Stimulated activated naive B cell treated with anti-CD40 and anti-IgM and Interleukin-4, amounts not matched to agents 10 μg/mL and 1 μg/mL and 100 μg/mL, for 72 hours (primary cell): ENCODE measurements at regions not wholly inside any gene's neighbourhood (a gene's known extent, or its start where the extent isn't known, plus 50 kb on each side); places are given as distances from the start of the nearest gene placed in this dataset.
"Not testable (repeated sequence)": the region's sequence is repeated elsewhere in the genome, so short reads cannot be mapped to it uniquely, and the experiment has no call there.

ENCODE experiments used
- ATAC-seq, 2 donors: fragments of 150-1000 bp; cut with Tn5 transposase; replicated peaks; 2 replicates each; pipeline ENCODE4 v1.10.0; 2021; ENCODE audit warnings: moderate library complexity in 1 of 2
- DNase-seq: peaks from one replicate; pipeline ENCODE4 v3.0.0; 2021
- H3K27ac Mint-ChIP-seq: one replicate; pipeline ENCODE4 v1.8.0; 2022; ENCODE audit warnings: mild to moderate bottlenecking, mixed read lengths
- H3K27me3 Mint-ChIP-seq, 2 donors: one replicate each; pipeline ENCODE4 v1.8.0; 2022; ENCODE audit warnings: mixed read lengths in 2 of 2
- H3K36me3 Mint-ChIP-seq, 2 donors: one replicate each; pipeline ENCODE4 v1.8.0; 2022; ENCODE audit warnings: mixed read lengths in 2 of 2, mild to moderate bottlenecking in 1 of 2
- H3K4me1 Mint-ChIP-seq, 2 donors: one replicate each; pipeline ENCODE4 v1.8.0; 2022; ENCODE audit warnings: mixed read lengths in 2 of 2, mild to moderate bottlenecking in 1 of 2
- H3K4me3 Mint-ChIP-seq, 2 donors: one replicate each; pipeline ENCODE4 v1.8.0; 2022; ENCODE audit warnings: mild to moderate bottlenecking in 2 of 2, mixed read lengths in 2 of 2, moderate library complexity in 1 of 2
- H3K9me3 Mint-ChIP-seq, 2 donors: one replicate each; pipeline ENCODE4 v1.8.0; 2022; ENCODE audit warnings: mixed read lengths in 2 of 2, mild to moderate bottlenecking in 1 of 2

GRCh38 chr6:74063391-74063790 is 367.4 kb downstream of the CD109 start:
- H3K27me3 Mint-ChIP-seq: peaks cover 0 to 10% of the 10 kb centered on the region in 2 donors
- H3K27ac Mint-ChIP-seq: no peak overlapping the region
- DNase-seq (no peak), ATAC-seq (no peak)
- no peak overlapping the region for H3K4me3 Mint-ChIP-seq
- H3K4me1 Mint-ChIP-seq: no peaks in the 10 kb centered on the region
- H3K9me3 Mint-ChIP-seq: peaks cover 4 to 5% of the 10 kb centered on the region in 2 donors
- H3K36me3 Mint-ChIP-seq: no peaks in the 10 kb centered on the region

GRCh38 chr6:74061201-74061600 is 365.2 kb downstream of the CD109 start:
- H3K4me1 Mint-ChIP-seq: no peaks in the 10 kb centered on the region
- DNase-seq (no peak), ATAC-seq (no peak)
- H3K27me3 Mint-ChIP-seq: no peaks in the 10 kb centered on the region
- H3K27ac Mint-ChIP-seq: no peak overlapping the region
- H3K4me3 Mint-ChIP-seq: no peak overlapping the region
- H3K9me3 Mint-ChIP-seq: peaks cover 0 to 2% of the 10 kb centered on the region in 2 donors
- no peaks in the 10 kb centered on the region for H3K36me3 Mint-ChIP-seq

DNA sequence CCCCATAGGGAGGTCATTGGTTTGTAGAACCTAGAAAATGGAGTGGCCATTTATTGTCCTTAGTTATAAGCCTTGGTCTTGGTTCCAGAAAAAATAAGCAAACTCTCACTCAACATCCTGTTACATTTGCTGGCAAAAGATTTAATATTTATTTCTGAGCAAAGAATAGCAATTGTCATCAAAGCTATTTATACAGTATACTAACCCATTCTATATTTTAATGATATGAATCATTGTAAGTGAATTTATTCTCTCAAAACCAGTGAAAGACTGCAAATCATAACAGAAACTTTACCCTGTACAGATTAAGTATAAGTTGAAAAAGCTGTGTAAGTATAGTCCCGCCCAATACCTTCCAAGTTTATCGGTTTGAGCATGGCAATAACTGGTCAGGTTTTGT is 364.4 kb downstream of the CD109 start:
- Mint-ChIP-seq H3K27ac (no peak overlapping the region), H3K36me3 (no peaks in the 10 kb centered on the region), H3K4me3 (no peak overlapping the region), H3K27me3 (no peaks in the 10 kb centered on the region), H3K4me1 (no peaks in the 10 kb centered on the region), H3K9me3 (peaks cover 0 to 2% of the 10 kb centered on the region in 2 donors)
- DNase-seq (no peak), ATAC-seq (no peak)

DNA sequence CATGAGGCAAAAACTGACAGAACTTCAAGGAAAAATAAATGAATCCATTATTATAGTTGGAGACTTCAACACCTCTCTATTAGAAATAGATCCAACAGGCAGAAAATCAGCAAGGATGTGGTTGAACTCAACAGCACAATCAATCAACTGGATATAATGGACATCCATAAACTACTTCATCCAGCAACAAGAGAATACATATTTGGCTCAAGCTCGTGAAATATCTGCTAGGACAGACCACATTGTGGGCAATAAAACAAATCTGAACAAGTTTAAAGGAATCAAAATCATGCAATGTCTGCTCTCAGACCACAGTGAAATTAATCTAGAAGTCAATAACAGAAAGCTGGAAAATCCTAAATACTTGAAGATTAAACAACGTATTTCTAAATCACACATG is 362.6 kb downstream of the CD109 start:
- Mint-ChIP-seq H3K9me3 (peaks cover 0 to 4% of the 10 kb centered on the region in 2 donors), H3K36me3 (no peaks in the 10 kb centered on the region), H3K27ac (no peak overlapping the region), H3K27me3 (no peaks in the 10 kb centered on the region), H3K4me3 (no peak overlapping the region), H3K4me1 (no peaks in the 10 kb centered on the region)
- ATAC-seq: no peak
- DNase-seq: no peak

DNA sequence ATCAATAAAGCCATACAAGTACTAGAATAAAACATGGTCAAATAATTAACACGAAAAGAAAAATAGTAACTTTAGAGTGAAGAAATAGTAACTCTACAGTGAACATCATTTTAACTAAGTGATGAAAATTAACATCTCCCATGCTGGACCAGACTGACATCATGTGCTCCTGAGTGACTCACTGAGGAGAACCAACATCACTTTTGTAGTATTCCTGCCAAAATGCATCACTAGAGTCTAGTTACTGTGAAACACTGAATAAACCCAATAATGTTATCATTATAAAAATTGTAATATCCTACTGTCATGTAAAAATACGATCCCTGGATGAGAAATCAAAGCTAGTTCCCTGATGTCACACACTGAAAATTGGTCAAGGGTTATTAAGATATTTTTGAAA is 361.3 kb downstream of the CD109 start:
- H3K9me3 Mint-ChIP-seq: peaks cover 0 to 4% of the 10 kb centered on the region in 2 donors
- H3K27me3 Mint-ChIP-seq: peaks cover 0 to 5% of the 10 kb centered on the region in 2 donors
- ATAC-seq (no peak), DNase-seq (no peak)
- H3K27ac Mint-ChIP-seq: no peak overlapping the region
- no peaks in the 10 kb centered on the region for H3K4me1 Mint-ChIP-seq
- H3K4me3 Mint-ChIP-seq: no peak overlapping the region
- no peaks in the 10 kb centered on the region for H3K36me3 Mint-ChIP-seq

DNA sequence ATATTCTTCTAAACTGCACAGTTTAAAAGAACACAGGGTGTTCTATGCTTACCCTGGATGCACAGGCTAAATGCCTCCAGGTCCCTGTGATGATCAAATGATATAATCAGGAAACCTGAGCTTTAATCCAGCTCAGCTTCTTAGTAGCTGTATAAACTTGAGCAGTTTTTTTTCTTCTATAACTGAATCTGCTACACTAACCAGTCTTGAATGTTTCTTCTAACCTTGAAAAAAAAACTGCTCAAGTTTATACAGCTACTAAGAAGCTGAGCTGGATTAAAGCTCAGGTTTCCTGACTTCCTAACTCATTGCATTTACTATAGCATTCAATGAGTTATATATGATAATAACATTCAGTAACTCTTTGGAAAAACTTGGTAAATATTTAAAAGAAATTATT is 358.2 kb downstream of the CD109 start:
- Mint-ChIP-seq H3K27ac (no peak overlapping the region), H3K4me3 (no peak overlapping the region), H3K36me3 (no peaks in the 10 kb centered on the region), H3K27me3 (peaks cover 0 to 5% of the 10 kb centered on the region in 2 donors), H3K9me3 (peaks cover 4% of the 10 kb centered on the region in 2 donors), H3K4me1 (no peaks in the 10 kb centered on the region)
- ATAC-seq (no peak), DNase-seq (no peak)

DNA sequence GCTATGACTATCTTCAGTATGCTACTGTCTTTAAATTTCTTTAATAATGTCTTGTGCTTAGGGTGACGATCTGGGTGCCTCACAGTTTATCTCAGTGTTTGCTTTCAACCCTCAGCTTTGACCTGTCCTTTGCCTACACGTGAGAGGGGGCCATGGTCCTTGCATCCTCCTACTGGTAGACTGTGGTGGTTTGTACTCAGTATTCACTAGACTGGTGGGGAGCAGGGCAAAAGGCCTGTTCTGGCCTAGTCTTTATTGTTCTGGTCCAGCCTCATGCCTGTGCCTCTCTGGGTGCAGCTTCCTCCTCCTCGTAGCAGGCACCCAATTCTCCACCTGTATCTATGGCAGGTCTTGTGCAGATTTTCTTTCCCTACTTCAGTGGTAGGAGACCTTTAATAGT is 354.9 kb downstream of the CD109 start:
- H3K9me3 Mint-ChIP-seq: peaks cover 2 to 4% of the 10 kb centered on the region in 2 donors
- DNase-seq (no peak), ATAC-seq (no peak)
- H3K4me1 Mint-ChIP-seq: no peaks in the 10 kb centered on the region
- H3K36me3 Mint-ChIP-seq: no peaks in the 10 kb centered on the region
- H3K27ac Mint-ChIP-seq: no peak overlapping the region
- no peak overlapping the region for H3K4me3 Mint-ChIP-seq
- H3K27me3 Mint-ChIP-seq: peaks cover 0 to 5% of the 10 kb centered on the region in 2 donors

GRCh38 chr6:74048387-74048786 is 352.4 kb downstream of the CD109 start:
- Mint-ChIP-seq H3K36me3 (no peaks in the 10 kb centered on the region), H3K27ac (no peak overlapping the region), H3K4me1 (no peaks in the 10 kb centered on the region), H3K9me3 (peaks cover 0 to 4% of the 10 kb centered on the region in 2 donors), H3K4me3 (no peak overlapping the region), H3K27me3 (peaks cover 0 to 3% of the 10 kb centered on the region in 2 donors)
- no peak for ATAC-seq
- no peak for DNase-seq

DNA sequence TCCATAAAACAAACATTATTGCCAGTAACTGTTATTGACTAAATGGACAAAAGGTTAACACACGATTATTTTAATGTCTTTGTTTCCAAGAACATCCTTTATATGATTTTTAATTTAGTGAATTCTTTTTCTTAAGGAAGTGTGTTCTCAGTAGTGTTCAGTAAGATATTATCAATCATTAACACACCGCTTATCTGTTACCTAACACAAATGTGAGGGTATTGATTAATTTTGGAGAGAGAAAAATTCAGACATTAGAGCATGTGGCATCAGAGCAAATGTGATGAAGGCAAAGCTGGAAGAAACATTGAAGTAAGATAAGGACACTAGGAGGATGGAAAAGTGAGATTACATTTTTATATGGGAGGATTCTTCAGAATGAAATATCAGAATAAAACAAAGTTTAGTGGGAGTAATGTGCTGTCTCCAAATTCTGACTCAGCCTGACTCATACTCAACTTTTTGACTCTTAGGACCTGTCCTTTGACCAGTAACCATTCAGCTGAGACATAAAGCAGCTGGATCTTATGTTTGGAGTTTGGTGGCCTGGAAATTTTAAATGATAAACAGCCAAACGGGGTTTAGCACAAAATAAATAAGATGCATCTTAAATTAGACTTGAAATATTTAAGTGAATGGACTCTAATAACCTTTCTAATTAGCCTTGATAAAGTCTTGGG is 348.6 kb downstream of the CD109 start:
- Mint-ChIP-seq H3K27me3 (no peaks in the 10 kb centered on the region), H3K27ac (no peak overlapping the region), H3K9me3 (peaks cover under 1 to 3% of the 10 kb centered on the region in 2 donors), H3K4me3 (no peak overlapping the region), H3K4me1 (no peaks in the 10 kb centered on the region), H3K36me3 (no peaks in the 10 kb centered on the region)
- ATAC-seq (no peak), DNase-seq (no peak)

DNA sequence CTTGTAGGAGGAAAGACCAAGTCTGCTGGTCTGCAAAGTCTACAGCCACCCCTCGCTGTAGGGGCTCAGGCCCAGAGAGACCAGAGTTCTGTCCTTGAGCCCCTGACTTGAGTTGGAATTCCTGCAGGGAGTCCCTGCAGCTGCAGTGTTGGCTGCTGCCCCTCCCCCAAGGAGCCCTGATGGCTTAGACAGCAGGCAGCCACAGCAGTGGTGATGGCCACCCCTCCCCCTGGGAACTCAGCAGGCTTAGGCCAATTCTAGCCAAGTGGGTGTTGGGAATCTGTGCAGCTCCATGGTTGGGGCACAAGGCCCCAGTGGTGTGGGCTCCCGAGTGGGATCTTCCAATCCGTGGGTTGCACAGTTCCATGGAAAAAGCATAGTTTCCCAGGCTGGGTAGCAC is 345.4 kb downstream of the CD109 start:
- Mint-ChIP-seq H3K36me3 (no peaks in the 10 kb centered on the region), H3K27ac (no peak overlapping the region), H3K9me3 (peaks cover 8 to 11% of the 10 kb centered on the region in 2 donors), H3K27me3 (no peaks in the 10 kb centered on the region), H3K4me3 (no peak overlapping the region), H3K4me1 (no peaks in the 10 kb centered on the region)
- no peak for DNase-seq
- ATAC-seq: no peak

- Mint-ChIP-seq H3K36me3 (no peaks in the 10 kb centered on the region), H3K27me3 (no peaks in the 10 kb centered on the region), H3K9me3 (peaks cover 6 to 16% of the 10 kb centered on the region in 2 donors), H3K27ac (no peak overlapping the region), H3K4me1 (no peaks in the 10 kb centered on the region), H3K4me3 (no peak overlapping the region)
- DNase-seq (no peak), ATAC-seq (no peak)
Observed at GRCh38 chr6:74018825-74019224, 322.8 kb downstream of the CD109 start.

DNA sequence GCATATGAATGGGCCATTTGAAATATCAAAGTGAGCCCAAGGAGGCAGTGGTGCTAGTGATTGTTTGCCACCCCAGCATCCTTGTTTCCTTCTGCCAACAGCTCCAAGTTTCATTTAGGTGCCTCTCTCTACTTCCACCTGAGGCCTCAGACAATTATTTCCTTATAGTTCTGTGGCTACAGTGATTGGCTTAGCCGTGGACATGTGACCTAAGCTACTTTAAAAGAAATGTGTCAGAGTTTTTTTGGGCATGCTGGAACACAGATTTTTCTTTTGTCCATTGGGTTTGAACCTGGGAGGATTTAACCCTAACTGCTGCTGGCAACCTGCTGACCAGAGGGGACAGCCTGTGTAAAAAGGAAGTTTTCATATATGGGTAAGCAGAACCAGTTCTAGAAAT is 319.4 kb downstream of the CD109 start:
- no peak for DNase-seq
- Mint-ChIP-seq H3K4me1 (no peaks in the 10 kb centered on the region), H3K27me3 (no peaks in the 10 kb centered on the region), H3K27ac (no peak overlapping the region), H3K36me3 (no peaks in the 10 kb centered on the region), H3K9me3 (peaks cover 8 to 10% of the 10 kb centered on the region in 2 donors), H3K4me3 (no peak overlapping the region)
- no peak for ATAC-seq

- Mint-ChIP-seq H3K9me3 (no peaks in the 10 kb centered on the region), H3K27ac (no peak overlapping the region), H3K36me3 (no peaks in the 10 kb centered on the region), H3K27me3 (no peaks in the 10 kb centered on the region), H3K4me3 (no peak overlapping the region), H3K4me1 (no peaks in the 10 kb centered on the region)
- DNase-seq (no peak), ATAC-seq (no peak)
Observed at GRCh38 chr6:74000666-74001490, 304.9 kb downstream of the CD109 start.

DNA sequence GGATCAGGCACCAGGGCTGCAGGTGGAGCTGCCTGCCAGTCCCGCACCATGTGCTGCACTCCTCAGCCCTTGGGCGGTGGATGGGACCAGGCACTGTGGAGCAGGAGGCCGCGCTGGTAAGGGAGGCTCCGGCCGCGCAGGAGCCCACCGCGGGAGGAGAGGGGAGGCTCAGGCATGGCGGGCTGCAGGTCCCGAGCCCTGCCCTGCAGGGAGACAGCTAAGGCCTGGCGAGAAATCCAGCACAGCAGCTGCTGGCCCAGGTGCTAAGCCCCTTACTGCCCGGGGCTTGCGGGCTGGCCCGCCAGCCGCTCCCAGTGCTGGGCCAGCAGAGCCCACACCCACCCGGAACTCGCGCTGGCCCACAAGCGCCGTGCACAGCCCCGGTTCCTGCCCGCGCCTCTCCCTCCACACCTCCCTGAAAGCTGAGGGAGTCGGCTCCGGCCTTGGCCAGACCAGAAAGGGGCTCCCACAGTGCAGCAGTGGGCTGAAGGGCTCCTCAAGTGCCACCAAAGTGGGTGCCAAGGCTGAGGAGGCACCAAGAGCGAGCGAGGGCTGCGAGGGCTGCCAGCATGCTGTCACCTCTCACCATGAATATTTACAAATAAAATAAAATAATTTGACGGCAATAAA is 294.7 kb downstream of the CD109 start:
- H3K27me3 Mint-ChIP-seq, H3K9me3 Mint-ChIP-seq, ATAC-seq, H3K4me1 Mint-ChIP-seq, H3K4me3 Mint-ChIP-seq, DNase-seq, H3K27ac Mint-ChIP-seq, H3K36me3 Mint-ChIP-seq: not testable (repeated sequence)

DNA sequence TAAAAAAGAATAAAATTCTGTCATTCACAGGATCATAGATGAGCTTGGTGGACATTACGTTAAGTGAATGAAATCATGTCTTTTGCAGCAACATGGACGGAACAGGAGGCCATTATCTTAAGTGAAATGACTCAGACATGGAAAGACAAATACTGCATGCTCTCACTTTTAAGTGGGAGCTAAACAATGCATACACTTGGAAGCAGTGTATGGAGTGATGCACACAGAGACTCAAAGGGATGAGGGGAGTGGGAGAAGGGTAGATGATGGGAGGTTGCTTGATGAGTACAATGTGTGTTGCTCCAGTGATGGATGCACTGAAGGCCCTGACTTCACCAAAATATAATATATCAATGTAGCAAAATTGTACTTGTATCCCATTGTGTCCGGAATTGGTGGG is 293.4 kb downstream of the CD109 start:
- Mint-ChIP-seq H3K27ac (no peak overlapping the region), H3K9me3 (no peaks in the 10 kb centered on the region), H3K27me3 (no peaks in the 10 kb centered on the region), H3K4me3 (no peak overlapping the region), H3K4me1 (no peaks in the 10 kb centered on the region), H3K36me3 (no peaks in the 10 kb centered on the region)
- ATAC-seq (no peak), DNase-seq (no peak)
